K562 (cell line): ENCODE measurements at regions not wholly inside any gene's neighbourhood (a gene's known extent, or its start where the extent isn't known, plus 50 kb on each side); places are given as distances from the start of the nearest gene placed in this dataset.

Source experiments
- ATAC-seq: fragments of 200-7000 bp; cut with Tn5 transposase; 3 replicates; pipeline ENCODE4 v1.9.1; 2020; ENCODE audit warnings: moderate library complexity
- BruUV-seq: library from RNA; stranded (reverse); fragments of 400-500 nt; replicated peaks from 2 replicates; lab custom pipeline; 2021; lab: Mats Ljungman, UMichigan
- CTCF ChIA-PET: fragments of 300-600 bp; formaldehyde crosslinking; extraction: SDS; loops from one replicate; lab custom pipeline; 2021; ENCODE audit warnings: low intra/inter-chr PET ratio; lab: Yijun Ruan, JAX
- POLR2A ChIA-PET: fragments of 300-600, 350-650 bp; sonication (Branson Sonifier 250); formaldehyde crosslinking; extraction: SDS; loops from one replicate; lab custom pipeline; 2021; ENCODE audit warnings: antibody characterized with exemption, inconsistent platforms; lab: Yijun Ruan, JAX
- DNase-seq, 4 experiments: peaks; one replicate each; pipeline versions ENCODE4 v3.0.0 to v3.0.0-alpha.2; 2011 to 2018; ENCODE audit warnings: low spot score in 3 of 4, mixed read lengths in 3 of 4; ENCODE audit errors: extremely low read depth in 1 of 4
- FAIRE-seq: peaks from 2 replicates; lab custom pipeline; 2011; peaks lifted over from hg19 to GRCh38; lab: Jason Lieb, UNC
- H2AFZ ChIP-seq: 2 replicates; pipeline ENCODE4 v1.6.0; 2011; ENCODE audit warnings: low read depth, low read length, control low read depth, inconsistent platforms
- H3K27ac ChIP-seq: fragments of 200-600 bp; 3 replicates; pipeline ENCODE4 v1.8.0; 2011; ENCODE audit warnings: low read depth, mild to moderate bottlenecking, control low read depth, inconsistent platforms, low read length, moderate library complexity, mixed read lengths; ENCODE audit errors: extremely low read depth
- H3K27me3 ChIP-seq, 2 experiments: fragments of 300-600 bp in 1 of 2; 2 replicates in 1 of 2; 3 replicates in 1 of 2; pipeline versions ENCODE4 v1.6.0 to v1.8.0; 2011; ENCODE audit warnings: inconsistent platforms in 2 of 2, low read length in 2 of 2, mild to moderate bottlenecking in 1 of 2, mixed read lengths in 1 of 2, moderate library complexity in 1 of 2; ENCODE audit not compliant: control insufficient read depth in 2 of 2, insufficient read depth in 2 of 2
- H3K36me3 ChIP-seq: fragments of 300-600 bp; 3 replicates; pipeline ENCODE4 v1.8.0; 2011; ENCODE audit warnings: mild to moderate bottlenecking, low read length, inconsistent platforms; ENCODE audit not compliant: control insufficient read depth, insufficient read depth
- H3K4me1 ChIP-seq, 2 experiments: fragments of 200-600 bp in 1 of 2; replicated peaks in 1 of 2; 2 replicates in 1 of 2; 3 replicates in 1 of 2; pipeline versions ENCODE4 v1.5.1 to v1.8.0; 2011; ENCODE audit warnings: inconsistent platforms in 2 of 2, low read length in 2 of 2, mild to moderate bottlenecking in 1 of 2, mixed read lengths in 1 of 2, moderate library complexity in 1 of 2; ENCODE audit not compliant: control insufficient read depth in 2 of 2, insufficient read depth in 2 of 2
- H3K4me2 ChIP-seq: 2 replicates; pipeline ENCODE4 v1.6.1; 2011; ENCODE audit warnings: low read length, control low read depth, inconsistent platforms, mixed read lengths; ENCODE audit not compliant: insufficient read depth
- H3K4me3 ChIP-seq: fragments of 200-600 bp; sonication (generic), shearing (Covaris generic); 2 replicates; pipeline ENCODE4 v1.5.1; 2016; ENCODE audit warnings: control low read depth, inconsistent platforms
- H3K79me2 ChIP-seq: fragments of 200-600 bp; 3 replicates; pipeline ENCODE4 v1.8.0; 2011; ENCODE audit warnings: low read length, inconsistent platforms; ENCODE audit not compliant: control insufficient read depth, insufficient read depth
- H3K9ac ChIP-seq, 2 experiments: 2 replicates each; pipeline versions ENCODE4 v1.6.0 to v1.6.1; 2011; ENCODE audit warnings: low read depth in 2 of 2, low read length in 2 of 2, control low read depth in 1 of 2, inconsistent platforms in 1 of 2, mild to moderate bottlenecking in 1 of 2, mixed read lengths in 1 of 2; ENCODE audit not compliant: insufficient read depth in 1 of 2
- H3K9me1 ChIP-seq: one replicate; pipeline ENCODE4 v1.6.0; 2011; ENCODE audit warnings: inconsistent platforms, mild to moderate bottlenecking, low read length, moderate library complexity; ENCODE audit not compliant: control insufficient read depth, insufficient read depth
- H3K9me3 ChIP-seq: replicated peaks from 2 replicates; pipeline ENCODE4 v1.5.1; 2011; ENCODE audit warnings: low read depth, low read length, inconsistent platforms; ENCODE audit not compliant: control insufficient read depth, insufficient read depth
- H4K20me1 ChIP-seq: replicated peaks from 2 replicates; pipeline ENCODE4 v1.6.1; 2011; ENCODE audit warnings: low read length, inconsistent platforms, mixed read lengths; ENCODE audit not compliant: control insufficient read depth, insufficient read depth
- CHD2 ChIP-seq: IDR thresholded peaks from 2 replicates; pipeline ENCODE4 v1.6.1; 2011; ENCODE audit warnings: low read depth, low read length
- FOS ChIP-seq: IDR thresholded peaks from 3 replicates; pipeline ENCODE4 v1.6.1; 2011; ENCODE audit not compliant: insufficient read length; ENCODE audit errors: extremely low read depth
- GTF2F1 ChIP-seq: IDR thresholded peaks from 2 replicates; pipeline ENCODE4 v1.6.1; 2011; ENCODE audit warnings: low read depth, low read length, improper control_type of control experiment
- HNRNPUL1 ChIP-seq: fragments of 200-400 bp; formaldehyde crosslinking; IDR thresholded peaks from 2 replicates; pipeline ENCODE4 v1.6.1; 2017; ENCODE audit warnings: low read length
- MEF2A ChIP-seq: IDR thresholded peaks from 2 replicates; pipeline ENCODE4 v1.6.1; 2011; ENCODE audit warnings: low read depth, mild to moderate bottlenecking, low read length, moderate library complexity; ENCODE audit not compliant: control insufficient read depth
- NCOA1 ChIP-seq: fragments of 450-650 bp; IDR thresholded peaks from 2 replicates; pipeline ENCODE4 v1.6.1; 2016; ENCODE audit warnings: low read depth
- SUPT5H ChIP-seq: fragments of 450-650 bp; IDR thresholded peaks from 2 replicates; pipeline ENCODE4 v1.6.1; 2016
- TFAM ChIP-seq: fragments of 250-450 bp; sonication (Bioruptor Pico); conservative IDR thresholded peaks from 2 replicates; pipeline ENCODE4 v1.5.0; 2021; ENCODE audit warnings: mild to moderate bottlenecking, moderate library complexity
- ZBTB7A ChIP-seq: IDR thresholded peaks from 2 replicates; pipeline ENCODE4 v1.6.1; 2011; ENCODE audit warnings: low read depth, mild to moderate bottlenecking, low read length, moderate library complexity, borderline replicate concordance; ENCODE audit not compliant: control insufficient read depth
- ZBTB8A ChIP-seq: fragments of 450-650 bp; IDR thresholded peaks from 2 replicates; pipeline ENCODE4 v1.6.1; 2018; ENCODE audit warnings: mild to moderate bottlenecking, moderate library complexity; ENCODE audit not compliant: partially characterized antibody
- ZNF668 ChIP-seq: fragments of 250-450 bp; sonication (Bioruptor Pico); IDR thresholded peaks from 2 replicates; pipeline ENCODE4 v1.8.0; 2022; ENCODE audit warnings: mild to moderate bottlenecking, inconsistent platforms
- ZNF766 ChIP-seq: fragments of 200-800 bp; sonication (Bioruptor generic); conservative IDR thresholded peaks from 2 replicates; pipeline ENCODE4 v1.6.1; 2016; ENCODE audit warnings: missing genetic modification characterization, missing compliant biosample characterization
- ZNF778 ChIP-seq: fragments of 450-650 bp; formaldehyde crosslinking; IDR thresholded peaks from 2 replicates; pipeline ENCODE4 v1.4.0; 2020; ENCODE audit warnings: mild to moderate bottlenecking, moderate library complexity
- WGBS: fragments of 100-300 bp; shearing (Covaris generic); methylation state at CpG from one replicate; pipeline ENCODE4 v1.1.6; 2016; ENCODE audit warnings: low coverage, mixed read lengths; ENCODE audit not compliant: insufficient coverage; ENCODE audit errors: missing lambda C conversion rate; 5-methylcytosine and 5-hydroxymethylcytosine counted together
- in situ Hi-C: fragments of 300-500 bp; cut with MboI; formaldehyde crosslinking; loops from 4 replicates; pipeline ENCODE4 v1.15.0; 2018; ENCODE audit warnings: inconsistent platforms, mixed read lengths
- intact Hi-C: fragments of 100-400 bp; cut with micrococcal nuclease; formaldehyde crosslinking; loops from 2 replicates; pipeline ENCODE4 v1.14.2; 2022
- TF ChIP-seq, protein P1 (sequence below): IDR thresholded peaks from 2 replicates; pipeline ENCODE4 v1.6.1; 2014; ENCODE audit warnings: antibody characterized with exemption

DNA sequence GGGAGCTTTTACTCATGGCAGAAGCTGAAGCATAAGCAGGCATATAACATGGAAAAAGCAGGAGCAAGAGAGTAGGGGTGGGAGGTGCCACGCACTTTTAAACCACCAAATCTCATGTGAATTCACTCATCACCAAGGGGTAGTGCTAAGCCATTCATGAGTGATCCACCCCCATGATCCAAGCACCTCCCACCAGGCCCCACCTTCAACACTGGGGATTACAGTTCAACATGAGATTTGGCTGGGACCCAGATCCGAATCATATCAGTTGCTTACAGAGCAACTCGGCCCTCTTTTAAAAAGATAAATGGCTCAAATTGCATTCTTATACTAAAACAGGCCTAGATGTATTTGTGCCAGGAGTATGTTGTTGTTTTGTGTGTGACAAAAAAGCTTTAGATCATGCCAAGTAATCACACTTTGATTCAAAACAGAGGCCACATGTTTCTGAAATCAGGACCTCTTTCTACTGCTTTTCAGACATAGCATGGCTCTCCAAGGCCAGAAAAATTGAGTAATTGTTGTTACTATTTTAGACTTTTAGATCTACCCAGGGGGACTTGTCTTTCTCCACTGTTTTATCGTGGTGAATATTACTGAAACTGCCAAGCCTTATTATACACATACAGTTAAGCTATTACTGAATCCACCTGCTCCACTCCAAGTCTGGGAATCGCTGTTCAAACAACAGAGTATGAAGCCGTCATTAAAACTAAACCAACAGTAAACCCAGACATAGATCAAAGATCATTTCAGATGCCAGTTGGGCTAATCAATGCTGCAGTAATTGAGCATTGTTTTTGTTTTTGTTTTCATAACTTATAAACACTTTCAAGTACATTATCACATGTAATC, 163.3 kb downstream of the KCNJ2 start:
- ATAC-seq (no peak), FAIRE-seq (no peak), DNase-seq (no peak)
- peaks cover 2% of the 10 kb centered on the region; the same call in 1 of the 2 replicates for H3K9me3 ChIP-seq
- H3K79me2 ChIP-seq: no peaks in the 10 kb centered on the region
- TF ChIP-seq MEF2A: no peak
- no peak overlapping the region for H3K4me3 ChIP-seq
- intact Hi-C loops: no loop called here
- no peaks in the 10 kb centered on the region for H3K9me1 ChIP-seq
- in situ Hi-C loops: no loop called here
- BruUV-seq: no TSS peak
- no peaks in the 10 kb centered on the region for H3K27me3 ChIP-seq
- no peaks in the 10 kb centered on the region for H3K4me1 ChIP-seq
- H2AFZ ChIP-seq: no peak overlapping the region
- ChIA-PET CTCF (no interaction called here), POLR2A (interaction anchor here (0.6 kb wide), 1 partner anchor 1389 kb away, joined by 3 read pairs; no protein-coding TSS in a partner anchor)
- no peak overlapping the region for H3K27ac ChIP-seq
- H4K20me1 ChIP-seq: no peaks in the 10 kb centered on the region
- no peak overlapping the region for H3K4me2 ChIP-seq
- 0% methylated on average over 6 of the region's 6 CpGs for WGBS
- H3K36me3 ChIP-seq: no peaks in the 10 kb centered on the region
- no peak overlapping the region for H3K9ac ChIP-seq

- H3K79me2 ChIP-seq: no peaks in the 10 kb centered on the region
- no peaks in the 10 kb centered on the region for H3K4me1 ChIP-seq
- no peaks in the 10 kb centered on the region for H3K9me1 ChIP-seq
- POLR2A ChIA-PET: interaction anchor here (0.6 kb wide), 1 partner anchor 143 kb away, joined by 4 read pairs; no protein-coding TSS in a partner anchor
- H3K27ac ChIP-seq: no peak overlapping the region
- intact Hi-C loops: no loop called here
- no peak overlapping the region for H3K4me3 ChIP-seq
- H3K4me2 ChIP-seq: no peak overlapping the region
- 0% methylated on average over 2 of the region's 2 CpGs for WGBS
- ATAC-seq: no peak
- H3K36me3 ChIP-seq: no peaks in the 10 kb centered on the region
- CTCF ChIA-PET: no interaction called here
- H3K9ac ChIP-seq: no peak overlapping the region
- no peaks in the 10 kb centered on the region for H3K27me3 ChIP-seq
- H2AFZ ChIP-seq: no peak overlapping the region
- in situ Hi-C loops: no loop called here
- H4K20me1 ChIP-seq: no peaks in the 10 kb centered on the region
- FAIRE-seq: no peak
- peaks cover 2% of the 10 kb centered on the region; the same call in 1 of the 2 replicates for H3K9me3 ChIP-seq
- DNase-seq: no peak
- BruUV-seq: no TSS peak
- TF ChIP-seq SUPT5H: no peak
- TF ChIP-seq TFAM (CRISPR knock-in tag): no peak
- TF ChIP-seq ZBTB8A: no peak
- TF ChIP-seq NCOA1: no peak
- TF ChIP-seq ZBTB7A: no peak
- TF ChIP-seq, protein P1, sequence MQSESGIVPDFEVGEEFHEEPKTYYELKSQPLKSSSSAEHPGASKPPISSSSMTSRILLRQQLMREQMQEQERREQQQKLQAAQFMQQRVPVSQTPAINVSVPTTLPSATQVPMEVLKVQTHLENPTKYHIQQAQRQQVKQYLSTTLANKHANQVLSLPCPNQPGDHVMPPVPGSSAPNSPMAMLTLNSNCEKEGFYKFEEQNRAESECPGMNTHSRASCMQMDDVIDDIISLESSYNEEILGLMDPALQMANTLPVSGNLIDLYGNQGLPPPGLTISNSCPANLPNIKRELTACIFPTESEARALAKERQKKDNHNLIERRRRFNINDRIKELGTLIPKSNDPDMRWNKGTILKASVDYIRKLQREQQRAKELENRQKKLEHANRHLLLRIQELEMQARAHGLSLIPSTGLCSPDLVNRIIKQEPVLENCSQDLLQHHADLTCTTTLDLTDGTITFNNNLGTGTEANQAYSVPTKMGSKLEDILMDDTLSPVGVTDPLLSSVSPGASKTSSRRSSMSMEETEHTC: no peak
- TF ChIP-seq HNRNPUL1: no peak
- TF ChIP-seq ZNF778: no peak
- TF ChIP-seq CHD2: no peak
- TF ChIP-seq ZNF766: no peak
- TF ChIP-seq FOS: no peak
- TF ChIP-seq GTF2F1: no peak
- TF ChIP-seq ZNF668: no peak
Measured at GRCh38 chr17:70336411-70336810, 167.1 kb downstream of the KCNJ2 start.
